Large intestine (tissue), 3 donors: ENCODE measurements at regions not wholly inside any gene's neighbourhood (a gene's known extent, or its start where the extent isn't known, plus 50 kb on each side); places are given as distances from the start of the nearest gene placed in this dataset.
A peak's percentile ranks its signal among the peaks of the same experiment; 100 is the strongest.

Experiments used
- DNase-seq, 2 donors: peaks; one replicate each; pipeline versions ENCODE4 v3.0.0 to v3.0.0-alpha.2; 2013
- H3K27ac ChIP-seq: one replicate; pipeline ENCODE4 v1.5.1; 2013; ENCODE audit warnings: low read length
- H3K27me3 ChIP-seq: 2 replicates; pipeline ENCODE4 v1.6.1; 2013; ENCODE audit warnings: low read length; ENCODE audit not compliant: control insufficient read depth, insufficient read depth
- H3K36me3 ChIP-seq: 2 replicates; pipeline ENCODE4 v1.6.1; 2013; ENCODE audit warnings: low read length; ENCODE audit not compliant: control insufficient read depth, insufficient read depth
- H3K4me1 ChIP-seq: one replicate; pipeline ENCODE4 v1.6.1; 2013; ENCODE audit warnings: low read length; ENCODE audit not compliant: control insufficient read depth, insufficient read depth
- H3K4me3 ChIP-seq: one replicate; pipeline ENCODE4 v1.5.1; 2013; ENCODE audit warnings: low read length
- H3K9me3 ChIP-seq: one replicate; pipeline ENCODE4 v1.6.1; 2013; ENCODE audit warnings: mild to moderate bottlenecking, low read depth, low read length, moderate library complexity; ENCODE audit not compliant: control insufficient read depth
- WGBS: methylation state at CpG from one replicate; pipeline ENCODE4 v1.1.5; 2013; ENCODE audit warnings: low lambda C conversion rate; ENCODE audit not compliant: insufficient coverage; 5-methylcytosine and 5-hydroxymethylcytosine counted together

DNA sequence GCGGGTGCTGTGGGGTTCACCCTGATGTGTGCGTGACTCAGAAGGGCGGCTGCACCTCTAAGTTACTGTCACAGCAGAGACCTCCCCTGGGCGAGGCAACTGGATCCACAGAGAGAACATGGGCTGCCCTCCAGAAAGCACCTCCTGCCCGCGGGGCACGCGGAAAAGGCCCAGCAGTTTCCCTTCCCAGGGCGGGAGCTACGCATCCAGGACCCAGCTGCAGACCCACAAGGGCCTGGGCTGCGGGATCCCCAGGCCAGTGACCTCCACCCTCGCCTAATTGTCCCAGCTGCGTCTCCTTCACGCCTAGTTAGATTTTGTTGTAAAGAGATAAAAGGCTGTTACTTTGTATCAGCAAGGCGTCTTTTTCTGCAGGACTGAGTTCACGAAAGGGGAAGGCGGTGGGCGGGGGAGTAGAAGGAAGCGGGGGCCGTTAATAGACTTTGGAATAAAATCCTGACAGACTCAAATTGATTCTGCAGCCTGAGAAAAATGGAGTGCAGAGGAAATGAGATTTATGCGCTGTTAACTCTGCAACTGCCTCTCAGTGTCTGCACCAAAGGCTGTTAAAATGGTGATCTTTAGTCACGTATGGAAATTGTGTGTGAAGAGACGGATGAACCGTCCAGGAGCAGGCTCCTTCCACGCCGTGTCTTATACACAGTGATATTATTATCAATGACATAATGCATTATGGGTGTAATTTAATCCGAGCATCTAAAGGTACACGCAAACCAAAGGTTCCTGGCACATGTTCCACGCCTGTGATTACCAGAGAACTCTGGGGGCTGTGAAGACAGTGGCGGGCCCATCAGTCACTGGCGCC is 65.9 kb upstream of the FBRSL1 start:
- DNase-seq = peak in 1 of 2 donors; percentile 18
- H3K9me3 ChIP-seq = peaks cover 14% of the 10 kb centered on the region
- no peak overlapping the region for H3K4me3 ChIP-seq
- WGBS = 23% methylated on average over 3 of the region's 31 CpGs
- peaks cover 50% of the 10 kb centered on the region for H3K27me3 ChIP-seq
- peaks cover 4% of the 10 kb centered on the region for H3K4me1 ChIP-seq
- no peaks in the 10 kb centered on the region for H3K36me3 ChIP-seq
- H3K27ac ChIP-seq = no peak overlapping the region

DNA sequence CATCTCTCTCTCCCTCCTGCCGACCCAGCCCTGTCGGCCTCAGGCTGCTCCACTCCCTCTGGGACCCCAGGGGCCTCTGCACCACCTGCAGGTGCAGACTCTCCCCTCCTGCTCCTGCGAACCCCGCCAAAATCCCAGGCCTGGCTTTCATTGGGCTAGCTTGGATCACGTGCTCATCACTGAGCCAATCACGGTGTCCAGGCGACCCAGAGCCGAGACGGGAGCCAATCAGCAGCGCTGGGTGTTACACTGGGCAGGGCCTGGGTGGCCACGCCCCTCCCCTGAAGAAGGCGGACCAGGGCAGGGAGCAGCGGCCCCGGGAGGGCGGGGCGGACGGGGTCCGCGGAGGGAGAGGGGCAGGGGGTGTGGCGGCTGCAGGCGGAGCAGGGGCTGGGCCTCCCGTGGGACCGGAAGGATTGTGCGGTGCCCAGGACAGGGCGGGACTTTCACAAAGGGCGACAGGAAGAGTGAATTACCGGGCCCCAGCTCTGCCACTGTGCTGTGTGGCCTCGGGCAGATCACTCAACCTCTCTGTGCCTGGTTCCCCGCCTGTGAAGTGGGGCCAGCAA is 66.6 kb upstream of the FBRSL1 start:
- WGBS = no CpG with 5 or more reads among the region's 29 CpGs
- H3K4me1 ChIP-seq = no peaks in the 10 kb centered on the region
- H3K4me3 ChIP-seq = no peak overlapping the region
- H3K27me3 ChIP-seq = peaks cover 50% of the 10 kb centered on the region
- peaks cover 14% of the 10 kb centered on the region for H3K9me3 ChIP-seq
- H3K27ac ChIP-seq = no peak overlapping the region
- DNase-seq = no peak
- no peaks in the 10 kb centered on the region for H3K36me3 ChIP-seq

- H3K4me3 ChIP-seq = no peak overlapping the region
- 60% methylated on average over 3 of the region's 6 CpGs for whole genome bisulfite sequencing
- no peaks in the 10 kb centered on the region for H3K36me3 ChIP-seq
- no peak for DNase-seq
- no peaks in the 10 kb centered on the region for H3K4me1 ChIP-seq
- H3K27me3 ChIP-seq = peaks cover 44% of the 10 kb centered on the region
- H3K9me3 ChIP-seq = peaks cover 11% of the 10 kb centered on the region
- H3K27ac ChIP-seq = no peak overlapping the region
These were observed 67.4 kb upstream of the FBRSL1 start for GRCh38 chr12:132422381-132423043.

DNA sequence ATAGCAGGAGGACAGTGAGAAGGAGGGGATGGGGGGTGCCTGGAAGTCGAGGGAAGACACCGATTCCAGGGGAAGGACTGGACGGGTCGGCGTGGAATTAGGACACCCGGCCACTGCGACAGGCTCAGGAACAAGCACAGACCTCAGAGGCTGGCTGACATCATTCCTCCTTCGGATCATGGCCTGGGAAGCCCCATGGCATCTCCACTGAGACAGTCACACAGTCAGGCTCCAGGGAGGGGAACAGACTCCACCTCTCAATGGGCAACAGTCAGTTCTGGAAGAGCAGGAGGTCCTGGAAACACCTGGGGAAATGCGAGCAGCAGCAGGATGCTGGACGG is 67.9 kb upstream of the FBRSL1 start:
- Histone ChIP-seq H3K27ac (no peak overlapping the region), H3K27me3 (peaks cover 44% of the 10 kb centered on the region), H3K4me1 (no peaks in the 10 kb centered on the region), H3K9me3 (peaks cover 11% of the 10 kb centered on the region), H3K36me3 (no peaks in the 10 kb centered on the region), H3K4me3 (no peak overlapping the region)
- WGBS = no CpG with 5 or more reads among the region's 10 CpGs
- no peak for DNase-seq

GRCh38 chr12:132419631-132420246 is 70.2 kb upstream of the FBRSL1 start:
- peaks cover 32% of the 10 kb centered on the region for H3K27me3 ChIP-seq

GRCh38 chr12:132418393-132418925 is 71.5 kb upstream of the FBRSL1 start:
- WGBS = 100% methylated on average over 2 of the region's 3 CpGs
- H3K27ac ChIP-seq = no peak overlapping the region
- H3K36me3 ChIP-seq = no peaks in the 10 kb centered on the region
- no peak overlapping the region for H3K4me3 ChIP-seq
- H3K27me3 ChIP-seq = peaks cover 34% of the 10 kb centered on the region
- H3K9me3 ChIP-seq = peaks cover 7% of the 10 kb centered on the region
- peaks cover 7% of the 10 kb centered on the region for H3K4me1 ChIP-seq
- no peak for DNase-seq

More at GRCh38 chr12:132419631-132420246, 70.2 kb upstream of the FBRSL1 start:
- Histone ChIP-seq H3K4me1 (peaks cover 5% of the 10 kb centered on the region), H3K27ac (no peak overlapping the region), H3K36me3 (no peaks in the 10 kb centered on the region), H3K4me3 (no peak overlapping the region), H3K9me3 (peaks cover 11% of the 10 kb centered on the region)
- WGBS = no CpG with 5 or more reads among the region's 18 CpGs
- DNase-seq = no peak

- peaks cover 7% of the 10 kb centered on the region for H3K4me1 ChIP-seq
- 95% methylated on average over 4 of the region's 15 CpGs for WGBS
- no peak overlapping the region for H3K27ac ChIP-seq
- no peak overlapping the region for H3K4me3 ChIP-seq
- DNase-seq = no peak
- H3K36me3 ChIP-seq = no peaks in the 10 kb centered on the region
- H3K27me3 ChIP-seq = peaks cover 29% of the 10 kb centered on the region
- no peaks in the 10 kb centered on the region for H3K9me3 ChIP-seq
These were observed 72.2 kb upstream of the FBRSL1 start for GRCh38 chr12:132417741-132418140.

- no peaks in the 10 kb centered on the region for H3K9me3 ChIP-seq
- no CpG with 5 or more reads among the region's 14 CpGs for whole genome bisulfite sequencing
- H3K4me1 ChIP-seq = peaks cover 7% of the 10 kb centered on the region
- H3K27ac ChIP-seq = no peak overlapping the region
- H3K36me3 ChIP-seq = no peaks in the 10 kb centered on the region
- peaks cover 24% of the 10 kb centered on the region for H3K27me3 ChIP-seq
- no peak overlapping the region for H3K4me3 ChIP-seq
- no peak for DNase-seq
These were observed 73.1 kb upstream of the FBRSL1 start for GRCh38 chr12:132416827-132417226.

GRCh38 chr12:132416121-132416673 is 73.8 kb upstream of the FBRSL1 start:
- H3K36me3 ChIP-seq = no peaks in the 10 kb centered on the region
- H3K4me3 ChIP-seq = no peak overlapping the region
- no peak overlapping the region for H3K27ac ChIP-seq
- peaks cover 7% of the 10 kb centered on the region for H3K4me1 ChIP-seq
- DNase-seq = no peak
- H3K9me3 ChIP-seq = no peaks in the 10 kb centered on the region
- H3K27me3 ChIP-seq = peaks cover 19% of the 10 kb centered on the region
- no CpG with 5 or more reads among the region's 25 CpGs for WGBS
